NB4 (cell line): ENCODE measurements at regions not wholly inside any gene's neighbourhood (a gene's known extent, or its start where the extent isn't known, plus 50 kb on each side); places are given as distances from the start of the nearest gene placed in this dataset.

Experiments
- CTCF ChIP-seq: IDR thresholded peaks from one replicate; pipeline ENCODE4 v1.5.1; 2012; ENCODE audit warnings: low read depth, low read length
- MYC ChIP-seq: IDR thresholded peaks from 2 replicates; pipeline ENCODE4 v1.6.1; 2011; ENCODE audit warnings: low read depth, low read length
- POLR2A ChIP-seq: IDR thresholded peaks from 2 replicates; pipeline ENCODE4 v1.6.1; 2011; ENCODE audit warnings: mild to moderate bottlenecking; ENCODE audit not compliant: insufficient read length; ENCODE audit errors: extremely low read depth
- TF ChIP-seq, protein P1 (sequence below): IDR thresholded peaks from 2 replicates; pipeline ENCODE4 v1.6.1; 2011; ENCODE audit warnings: low read depth, low read length

GRCh38 chr2:41737888-41738287 is 309.9 kb upstream of the PKDCC start:
- no peak for TF ChIP-seq CTCF
- no peak for TF ChIP-seq POLR2A
- TF ChIP-seq MYC: no peak
- TF ChIP-seq, protein P1, sequence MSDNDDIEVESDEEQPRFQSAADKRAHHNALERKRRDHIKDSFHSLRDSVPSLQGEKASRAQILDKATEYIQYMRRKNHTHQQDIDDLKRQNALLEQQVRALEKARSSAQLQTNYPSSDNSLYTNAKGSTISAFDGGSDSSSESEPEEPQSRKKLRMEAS: no peak
